ENCODE measurements at regions not wholly inside any gene's neighbourhood (a gene's known extent, or its start where the extent isn't known, plus 50 kb on each side); places are given as distances from the start of the nearest gene placed in this dataset.

- TF ChIP-seq REST (IDR thresholded peaks at IDR 0.05; ENCODE audit: insufficient read depth in 1 of 2, low read depth in 2 of 2, low read length in 2 of 2) (no peak), POLR2AphosphoS5 (IDR thresholded peaks at IDR 0.05; ENCODE audit: low read depth, low read length) (no peak), TAF1 (IDR thresholded peaks at IDR 0.05; ENCODE audit: borderline replicate concordance, insufficient read depth, low read length) (no peak), SIN3A (IDR thresholded peaks at IDR 0.05; ENCODE audit: borderline replicate concordance, insufficient read depth, low read length) (no peak), FOXP2 (optimal IDR thresholded peaks at IDR 0.05; ENCODE audit: borderline replicate concordance, extremely low read depth, extremely low read length, insufficient read depth) (no peak)
Measured at GRCh38 chr15:26443321-26443720, 329.5 kb downstream of the GABRB3 start.

GRCh38 chr15:26442680-26443079, 330.2 kb downstream of the GABRB3 start:
- TF ChIP-seq SIN3A (IDR thresholded peaks at IDR 0.05; ENCODE audit: borderline replicate concordance, insufficient read depth, low read length) (no peak), REST (IDR thresholded peaks at IDR 0.05; ENCODE audit: insufficient read depth in 1 of 2, low read depth in 2 of 2, low read length in 2 of 2) (no peak), TAF1 (IDR thresholded peaks at IDR 0.05; ENCODE audit: borderline replicate concordance, insufficient read depth, low read length) (no peak), FOXP2 (optimal IDR thresholded peaks at IDR 0.05; ENCODE audit: borderline replicate concordance, extremely low read depth, extremely low read length, insufficient read depth) (no peak), POLR2AphosphoS5 (IDR thresholded peaks at IDR 0.05; ENCODE audit: low read depth, low read length) (no peak)

GRCh38 chr15:26439681-26440080, 333.2 kb downstream of the GABRB3 start:
- TF ChIP-seq SIN3A (IDR thresholded peaks at IDR 0.05; ENCODE audit: borderline replicate concordance, insufficient read depth, low read length) (no peak), FOXP2 (optimal IDR thresholded peaks at IDR 0.05; ENCODE audit: borderline replicate concordance, extremely low read depth, extremely low read length, insufficient read depth) (no peak), POLR2AphosphoS5 (IDR thresholded peaks at IDR 0.05; ENCODE audit: low read depth, low read length) (no peak), REST (IDR thresholded peaks at IDR 0.05; ENCODE audit: insufficient read depth in 1 of 2, low read depth in 2 of 2, low read length in 2 of 2) (no peak), TAF1 (IDR thresholded peaks at IDR 0.05; ENCODE audit: borderline replicate concordance, insufficient read depth, low read length) (no peak)

- TF ChIP-seq SIN3A (IDR thresholded peaks at IDR 0.05; ENCODE audit: borderline replicate concordance, insufficient read depth, low read length) (no peak), FOXP2 (optimal IDR thresholded peaks at IDR 0.05; ENCODE audit: borderline replicate concordance, extremely low read depth, extremely low read length, insufficient read depth) (no peak), REST (IDR thresholded peaks at IDR 0.05; ENCODE audit: insufficient read depth in 1 of 2, low read depth in 2 of 2, low read length in 2 of 2) (no peak), TAF1 (IDR thresholded peaks at IDR 0.05; ENCODE audit: borderline replicate concordance, insufficient read depth, low read length) (no peak), POLR2AphosphoS5 (IDR thresholded peaks at IDR 0.05; ENCODE audit: low read depth, low read length) (no peak)
Measured at GRCh38 chr15:26438718-26439117, 334.1 kb downstream of the GABRB3 start.

- TF ChIP-seq SIN3A (IDR thresholded peaks at IDR 0.05; ENCODE audit: borderline replicate concordance, insufficient read depth, low read length) (no peak), FOXP2 (optimal IDR thresholded peaks at IDR 0.05; ENCODE audit: borderline replicate concordance, extremely low read depth, extremely low read length, insufficient read depth) (no peak), TAF1 (IDR thresholded peaks at IDR 0.05; ENCODE audit: borderline replicate concordance, insufficient read depth, low read length) (no peak), POLR2AphosphoS5 (IDR thresholded peaks at IDR 0.05; ENCODE audit: low read depth, low read length) (no peak), REST (IDR thresholded peaks at IDR 0.05; ENCODE audit: insufficient read depth in 1 of 2, low read depth in 2 of 2, low read length in 2 of 2) (no peak)
Measured at GRCh38 chr15:26438316-26438715, 334.6 kb downstream of the GABRB3 start.
